Heart right ventricle (tissue), 16 donors: ENCODE measurements at regions not wholly inside any gene's neighbourhood (a gene's known extent, or its start where the extent isn't known, plus 50 kb on each side); places are given as distances from the start of the nearest gene placed in this dataset.

ENCODE experiments used
- ATAC-seq, 8 donors: fragments of 200-7000 bp; cut with Tn5 transposase; one replicate each; pipeline ENCODE4 v1.9.1; 2020; ENCODE audit warnings: mild to moderate bottlenecking in 8 of 8, moderate library complexity in 8 of 8, moderate number of reproducible peaks in 1 of 8
- DNase-seq, 2 donors: peaks; one replicate each; pipeline ENCODE4 v3.0.0-alpha.2; 2020
- H3K27ac ChIP-seq, 10 donors: fragments of 200-600 bp; sonication (generic) in 2 of 10; one replicate each; pipeline versions ENCODE4 v1.5.0 to v1.8.0; 2020 to 2022; ENCODE audit warnings: mild to moderate bottlenecking in 3 of 10
- H3K27me3 ChIP-seq, 7 donors: fragments of 200-600 bp; one replicate each; pipeline ENCODE4 v1.8.0; 2021 to 2022; ENCODE audit warnings: mild to moderate bottlenecking in 2 of 7
- H3K36me3 ChIP-seq, 9 donors: fragments of 200-600 bp; sonication (generic) in 1 of 9; one replicate each; pipeline versions ENCODE4 v1.5.0 to v1.8.0; 2020 to 2022; ENCODE audit warnings: mild to moderate bottlenecking in 2 of 9
- H3K4me1 ChIP-seq, 9 donors: fragments of 200-600 bp; sonication (generic) in 1 of 9; one replicate each; pipeline versions ENCODE4 v1.5.0 to v1.8.0; 2020 to 2022; ENCODE audit warnings: mild to moderate bottlenecking in 4 of 9
- H3K4me3 ChIP-seq, 10 donors: fragments of 200-600 bp; sonication (generic) in 2 of 10; one replicate each; pipeline versions ENCODE4 v1.5.0 to v1.8.0; 2020 to 2022; ENCODE audit warnings: mild to moderate bottlenecking in 7 of 10, moderate library complexity in 2 of 10
- H3K9me3 ChIP-seq, 11 donors: fragments of 200-600 bp in 10 of 11; sonication (generic) in 2 of 11; one replicate each; pipeline versions ENCODE4 v1.5.0 to v1.8.0; 2013 to 2022; ENCODE audit warnings: mild to moderate bottlenecking in 2 of 11, control low read depth in 1 of 11, moderate library complexity in 1 of 11
- CTCF ChIP-seq, 9 donors: fragments of 200-600 bp; sonication (generic) in 2 of 9; IDR thresholded peaks; one replicate each; pipeline versions ENCODE4 v1.5.0 to v1.8.0; 2021 to 2022; ENCODE audit warnings: antibody characterized with exemption in 9 of 9, mild to moderate bottlenecking in 5 of 9, moderate library complexity in 1 of 9
- WGBS, 2 donors: extraction: QIAGEN DNeasy Blood & Tissue Kit; methylation state at CpG; one replicate each; pipeline ENCODE4 v1.1.7; 2013; ENCODE audit warnings: inconsistent platforms in 1 of 2; 5-methylcytosine and 5-hydroxymethylcytosine counted together
- intact Hi-C, 10 donors: fragments of 100-400 bp; cut with DNase I; formaldehyde crosslinking; loops; one replicate each; pipeline versions ENCODE4 v1.11.1 to v1.14.2; 2022
- donor health status: Arrhythmogenic right ventricular cardiomyopathy.
- donor health status: ischemic (EF 13 %, LVEDD 7.1; RV severe dilation, severe dysfunction).
- donor health status: healthy with polysubstance abuse.
- donor health status: DM: no; HTN: yes; CAD: no.
- donor health status: DM: no; HTN: no; CAD: no.
- donor health status: ischemic (EF 25% LVEDD 6.9; RV normal size, moderate dysfunction).
- donor health status: ischemic (EF 25% LVEDD 5.7; RV mildly dilated, moderate dysfunction).
- donor health status: healthy.
- donor health status: DM: yes; HTN: yes; CAD: no.
- donor health status: Ischemic cardiomyopathy.
- donor health status: ischemic (EF 35%, LVEDD 5.7; RV mildly dilated, moderate dysfunction).
- donor health status: nonischemic (EF 11% LVEDD 7.7; RV severe dilation, severe dysfunction).
- donor health status: DM: yes; HTN: yes; CAD: no.
- donor health status: PGD.
- donor health status: ischemic (EF 29% LVEDD 5.4; RV normal size, mild dysfunction).
- donor health status: nonischemic (EF 23%, LVEDD 6.1; RV moderate dilation, normal function).

GRCh38 chr4:19375931-19376330, 875.8 kb upstream of the SLIT2 start:
- TF ChIP-seq CTCF (IDR thresholded peaks at IDR 0.05): no peak
- no peak for ATAC-seq
- 73 to 87% methylated on average over 2 of the region's 2 CpGs for WGBS, 2 donors
- peaks cover 0 to 5% (median 0%) of the 10 kb centered on the region in 9 donors for H3K4me1 ChIP-seq
- H3K9me3 ChIP-seq: no peaks in the 10 kb centered on the region
- intact Hi-C loops: no loop called here
- H3K27ac ChIP-seq: no peak overlapping the region
- no peak for DNase-seq
- H3K4me3 ChIP-seq: no peak overlapping the region
- no peaks in the 10 kb centered on the region for H3K36me3 ChIP-seq
- no peaks in the 10 kb centered on the region for H3K27me3 ChIP-seq

- DNase-seq (no peak), ATAC-seq (no peak)
- 56 to 63% methylated on average over 4 of the region's 4 CpGs for WGBS, 2 donors
- no peak for TF ChIP-seq CTCF (IDR thresholded peaks at IDR 0.05)
- H3K4me1 ChIP-seq: peaks cover 0 to 5% (median 0%) of the 10 kb centered on the region in 9 donors
- H3K27me3 ChIP-seq: no peaks in the 10 kb centered on the region
- no peaks in the 10 kb centered on the region for H3K36me3 ChIP-seq
- no peak overlapping the region for H3K4me3 ChIP-seq
- H3K9me3 ChIP-seq: no peaks in the 10 kb centered on the region
- no peak overlapping the region for H3K27ac ChIP-seq
- intact Hi-C loops: no loop called here
Observed at GRCh38 chr4:19375136-19375804, 876.4 kb upstream of the SLIT2 start.

- no peak for ATAC-seq
- H3K36me3 ChIP-seq: no peaks in the 10 kb centered on the region
- H3K27ac ChIP-seq: no peak overlapping the region
- WGBS, 2 donors: 95 to 96% methylated on average over 2 of the region's 2 CpGs
- no peak overlapping the region for H3K4me3 ChIP-seq
- intact Hi-C loops: no loop called here
- peaks cover 0 to 5% (median 0%) of the 10 kb centered on the region in 9 donors for H3K4me1 ChIP-seq
- H3K9me3 ChIP-seq: no peaks in the 10 kb centered on the region
- DNase-seq: no peak
- no peaks in the 10 kb centered on the region for H3K27me3 ChIP-seq
- TF ChIP-seq CTCF (IDR thresholded peaks at IDR 0.05): no peak
Observed at GRCh38 chr4:19372390-19372789, 879.3 kb upstream of the SLIT2 start.

- Histone ChIP-seq H3K4me1 (peaks cover 0 to 6% (median 0%) of the 10 kb centered on the region in 9 donors), H3K27ac (no peak overlapping the region), H3K27me3 (no peaks in the 10 kb centered on the region), H3K36me3 (no peaks in the 10 kb centered on the region), H3K9me3 (no peaks in the 10 kb centered on the region), H3K4me3 (no peak overlapping the region)
- intact Hi-C loops: no loop called here
- ATAC-seq (no peak), DNase-seq (no peak)
- WGBS, 2 donors: 90 to 95% methylated on average over 3 of the region's 3 CpGs
- TF ChIP-seq CTCF (IDR thresholded peaks at IDR 0.05): no peak
Observed at GRCh38 chr4:19368800-19369199, 882.9 kb upstream of the SLIT2 start.
